NCI-H2107 (cell line): ENCODE measurements at regions not wholly inside any gene's neighbourhood (a gene's known extent, or its start where the extent isn't known, plus 50 kb on each side); places are given as distances from the start of the nearest gene placed in this dataset.

ENCODE experiments used
- DNase-seq: peaks from one replicate; lab custom pipeline; 2025; lab: John Stamatoyannopoulos, UW

- DNase-seq = no peak
These were observed 183.6 kb upstream of the DLGAP1 start for GRCh38 chr18:4638680-4639079.

DNA sequence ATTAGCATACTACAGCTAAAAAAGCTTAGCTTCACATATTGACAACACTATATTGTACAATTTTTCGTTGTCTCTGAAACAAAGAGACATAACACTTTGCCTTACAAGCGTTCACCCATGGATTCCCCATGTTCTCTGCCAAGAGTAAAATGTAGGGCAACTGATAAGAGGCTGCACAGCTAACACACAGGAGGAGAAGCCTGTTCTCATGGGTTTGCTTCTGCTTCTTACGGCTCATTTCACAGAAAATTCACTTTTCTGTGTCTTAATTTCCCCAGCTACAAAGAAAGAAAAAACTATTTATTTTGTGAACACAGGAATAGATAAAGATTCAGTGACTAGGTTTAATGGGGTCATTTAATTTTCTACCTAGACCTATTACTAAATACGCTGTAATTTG is 182.8 kb upstream of the DLGAP1 start:
- DNase-seq = no peak

- no peak for DNase-seq
These were observed 181.9 kb upstream of the DLGAP1 start for GRCh38 chr18:4636967-4637366.

DNA sequence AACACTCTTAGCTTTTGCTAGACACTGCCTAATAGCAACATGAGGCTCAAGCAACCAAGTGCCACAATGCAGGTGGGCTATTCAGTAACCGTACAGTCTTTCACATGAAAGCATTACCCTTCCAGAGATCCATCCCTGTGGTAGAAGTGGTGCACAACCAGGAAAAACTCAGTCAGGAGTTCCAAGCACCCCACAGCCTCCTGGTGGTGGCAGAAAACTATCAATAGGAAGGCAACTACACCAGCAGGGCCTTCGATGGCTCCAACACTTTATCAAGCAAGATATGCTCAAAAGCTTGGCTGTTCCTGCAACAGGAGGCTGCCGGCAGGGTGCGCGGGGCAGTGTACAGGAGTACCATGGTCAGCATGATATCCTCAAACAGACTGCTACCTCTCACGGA is 176.1 kb upstream of the DLGAP1 start:
- DNase-seq = no peak

- no peak for DNase-seq
These were observed 150.1 kb upstream of the DLGAP1 start for GRCh38 chr18:4605212-4605611.

DNA sequence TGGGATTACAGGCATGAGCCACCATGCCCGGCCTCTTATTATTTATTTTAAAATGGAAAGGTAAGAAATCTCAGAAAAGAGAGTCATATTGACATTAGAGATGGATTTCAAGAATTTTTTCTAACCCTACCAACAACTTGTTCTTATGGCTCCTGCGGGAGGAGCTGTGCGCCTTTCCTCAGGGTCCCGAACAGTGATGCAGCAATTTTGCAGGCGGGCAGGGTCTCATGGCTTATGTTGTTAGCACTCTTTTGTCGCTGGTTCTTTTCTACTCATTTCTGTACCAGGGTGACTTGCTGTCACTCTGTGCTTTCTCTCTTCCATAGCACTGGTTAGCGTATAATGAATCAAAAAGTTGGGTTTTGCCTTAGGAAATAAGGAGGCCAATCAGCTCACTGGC is 148.8 kb upstream of the DLGAP1 start:
- DNase-seq = no peak

GRCh38 chr18:4599312-4599711 is 144.2 kb upstream of the DLGAP1 start:
- DNase-seq = no peak

DNA sequence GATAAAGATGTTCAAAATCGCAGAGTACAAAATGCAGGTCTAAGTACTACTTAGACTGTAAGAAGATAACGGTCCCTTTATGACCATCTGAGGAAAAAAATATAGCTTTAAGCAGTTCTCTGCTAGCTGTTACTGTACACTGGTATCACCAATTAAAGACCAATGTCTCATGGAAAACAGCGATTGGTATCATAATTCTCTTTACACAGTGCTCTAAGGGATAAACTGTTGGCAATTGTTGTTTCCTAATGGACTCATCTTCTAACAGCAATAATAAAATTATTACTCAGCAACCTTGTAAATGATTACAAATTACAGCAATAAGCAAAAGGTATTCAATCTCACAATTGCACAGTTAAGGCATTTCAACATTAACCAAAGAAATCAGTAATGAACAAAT is 142.2 kb upstream of the DLGAP1 start:
- DNase-seq = no peak

- DNase-seq = no peak
These were observed 138.8 kb upstream of the DLGAP1 start for GRCh38 chr18:4593895-4594294.

GRCh38 chr18:4593459-4593858 is 138.4 kb upstream of the DLGAP1 start:
- no peak for DNase-seq

- DNase-seq = no peak
These were observed 134.1 kb upstream of the DLGAP1 start for GRCh38 chr18:4589056-4589800.

GRCh38 chr18:4587204-4587603 is 132.1 kb upstream of the DLGAP1 start:
- DNase-seq = no peak

GRCh38 chr18:4586731-4587130 is 131.6 kb upstream of the DLGAP1 start:
- DNase-seq = no peak

GRCh38 chr18:4582431-4583335 is 127.6 kb upstream of the DLGAP1 start:
- DNase-seq = no peak

GRCh38 chr18:4581966-4582365 is 126.9 kb upstream of the DLGAP1 start:
- no peak for DNase-seq

GRCh38 chr18:4578449-4578848 is 123.3 kb upstream of the DLGAP1 start:
- DNase-seq = no peak

GRCh38 chr18:4573735-4574134 is 118.6 kb upstream of the DLGAP1 start:
- DNase-seq = no peak

GRCh38 chr18:4557502-4557901 is 102.4 kb upstream of the DLGAP1 start:
- DNase-seq = no peak

GRCh38 chr18:4551001-4551360 is 95.9 kb upstream of the DLGAP1 start:
- no peak for DNase-seq

DNA sequence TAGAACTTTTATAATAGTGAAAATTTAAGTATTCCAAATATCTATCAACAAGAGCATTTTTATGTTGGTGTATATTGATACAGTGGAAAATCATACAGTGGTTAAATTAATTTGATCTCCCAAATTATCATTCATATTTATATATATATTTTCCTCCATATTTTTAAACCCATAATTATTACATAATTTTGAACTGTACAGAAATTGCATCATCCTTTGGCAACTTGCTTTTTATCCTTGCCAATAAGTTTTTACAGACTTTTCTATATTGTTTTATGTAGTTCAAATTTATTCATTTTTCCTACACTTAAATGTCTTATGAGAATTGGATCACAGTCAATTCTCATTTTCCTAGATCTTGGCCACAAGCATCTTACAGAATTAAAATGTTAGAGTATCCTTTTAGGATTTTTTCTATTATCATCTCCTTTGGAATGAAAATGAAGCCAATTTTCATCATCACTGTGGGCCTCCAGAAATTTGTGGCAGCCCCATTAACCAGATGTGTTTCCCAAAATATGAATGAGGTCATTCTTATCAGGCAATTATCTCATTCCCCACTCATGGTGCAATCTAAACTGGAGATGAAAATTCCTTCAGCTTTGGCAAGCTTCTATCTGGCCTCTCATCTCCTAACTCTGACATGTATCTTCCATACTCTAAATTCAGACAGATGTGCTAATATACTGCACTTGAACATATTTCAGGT is 94.2 kb upstream of the DLGAP1 start:
- DNase-seq = no peak

DNA sequence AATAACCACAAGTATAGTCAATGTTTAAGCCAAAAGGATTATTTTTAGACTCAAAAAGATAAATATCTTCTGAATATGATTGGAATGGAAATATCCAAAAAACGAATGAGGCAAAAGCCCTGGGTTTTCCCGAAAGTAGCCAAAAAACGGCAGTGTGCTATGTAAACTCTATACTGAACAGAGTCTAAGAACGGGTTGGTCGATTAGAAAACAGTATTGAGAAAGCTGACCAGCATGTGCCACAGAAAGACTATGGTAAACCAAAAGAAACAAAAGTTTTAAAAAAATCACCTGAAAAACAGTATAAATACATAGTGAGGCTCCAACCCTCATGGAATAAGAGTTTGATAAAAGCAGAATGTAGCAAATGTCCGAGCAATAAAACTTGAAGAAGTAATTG is 92.0 kb upstream of the DLGAP1 start:
- DNase-seq = no peak

- no peak for DNase-seq
These were observed 89.0 kb upstream of the DLGAP1 start for GRCh38 chr18:4544142-4544541.

GRCh38 chr18:4543711-4544110 is 88.6 kb upstream of the DLGAP1 start:
- DNase-seq = no peak
